HG02885 (cell line): ENCODE measurements at regions not wholly inside any gene's neighbourhood (a gene's known extent, or its start where the extent isn't known, plus 50 kb on each side); places are given as distances from the start of the nearest gene placed in this dataset.

Experiments
- ATAC-seq: cut with Tn5 transposase; IDR thresholded peaks from one replicate; pipeline ENCODE4 v1.9.1; 2021; ENCODE audit warnings: mild to moderate bottlenecking; ENCODE audit not compliant: unreplicated experiment, poor library complexity

DNA sequence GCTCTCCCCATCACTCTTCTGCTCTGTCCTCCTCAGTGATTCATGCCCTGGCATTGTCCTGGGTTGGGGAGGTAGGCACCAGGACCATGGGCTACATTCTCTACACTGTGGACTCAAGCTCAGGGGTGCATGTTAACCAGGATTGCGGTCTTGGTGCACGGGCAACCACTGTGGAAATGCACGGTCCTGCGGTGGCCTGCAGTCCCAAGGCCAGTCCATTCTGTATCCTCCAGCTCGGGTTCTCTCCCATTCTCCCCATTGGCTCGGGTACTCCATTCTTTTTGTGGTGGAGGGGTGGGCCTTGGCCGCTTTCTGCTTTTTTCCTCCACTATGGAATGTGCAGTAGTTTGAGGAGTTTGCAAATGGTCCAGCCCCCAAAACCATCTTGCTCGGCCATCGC is 215.0 kb upstream of the MYT1L start:
- no peak for ATAC-seq

DNA sequence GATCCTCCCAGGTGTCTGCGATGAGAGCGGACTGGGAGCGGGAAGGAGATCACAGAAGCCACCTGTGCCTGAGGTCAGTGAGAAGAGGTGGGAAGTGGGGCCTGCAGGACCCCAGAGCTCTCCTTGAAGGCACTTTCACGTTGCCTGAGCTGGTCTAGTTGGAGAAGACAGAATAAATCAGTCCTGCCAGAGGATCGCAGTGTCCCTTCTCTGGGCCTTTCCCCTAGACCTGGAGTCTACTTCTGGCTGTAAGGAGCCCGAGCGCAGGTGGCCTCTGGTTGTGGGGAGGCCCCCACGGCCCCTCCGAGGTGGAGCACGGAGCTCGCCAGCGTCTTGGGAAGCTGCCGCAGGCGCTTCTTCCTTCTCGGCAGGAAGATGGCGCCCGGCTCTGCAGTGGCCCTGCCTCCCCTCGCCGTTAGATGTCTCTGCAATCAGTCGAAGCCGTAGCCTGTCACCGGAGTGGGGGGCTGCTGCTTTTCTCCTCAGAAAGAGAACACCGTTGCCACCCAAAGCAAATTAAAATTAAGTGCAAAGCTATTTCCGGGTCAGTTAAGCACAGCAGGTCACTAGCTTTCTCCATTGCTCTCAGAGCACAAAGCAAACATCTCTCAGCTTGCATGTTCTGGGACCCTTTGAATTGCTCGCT is 212.0 kb upstream of the MYT1L start:
- ATAC-seq = no peak

DNA sequence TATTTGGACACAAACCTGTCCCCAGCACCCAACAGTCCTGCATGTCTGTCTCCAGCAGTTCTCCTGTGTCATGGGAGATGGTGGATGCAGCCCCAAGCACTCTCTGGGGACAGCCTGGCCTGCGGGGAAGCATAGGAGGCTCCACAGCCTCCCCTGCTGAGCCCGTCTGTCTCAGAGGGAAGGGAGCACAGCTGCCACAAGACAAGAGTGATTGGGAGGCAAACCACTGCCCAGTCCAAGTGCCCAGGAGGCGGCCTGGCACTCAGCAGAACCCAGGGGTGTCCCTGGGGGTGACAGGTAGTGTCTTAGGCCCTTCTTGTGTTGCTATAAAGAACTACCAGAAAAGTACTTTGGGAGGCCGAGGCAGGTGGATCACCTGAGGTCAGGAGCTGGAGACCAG is 211.2 kb upstream of the MYT1L start:
- ATAC-seq = no peak

DNA sequence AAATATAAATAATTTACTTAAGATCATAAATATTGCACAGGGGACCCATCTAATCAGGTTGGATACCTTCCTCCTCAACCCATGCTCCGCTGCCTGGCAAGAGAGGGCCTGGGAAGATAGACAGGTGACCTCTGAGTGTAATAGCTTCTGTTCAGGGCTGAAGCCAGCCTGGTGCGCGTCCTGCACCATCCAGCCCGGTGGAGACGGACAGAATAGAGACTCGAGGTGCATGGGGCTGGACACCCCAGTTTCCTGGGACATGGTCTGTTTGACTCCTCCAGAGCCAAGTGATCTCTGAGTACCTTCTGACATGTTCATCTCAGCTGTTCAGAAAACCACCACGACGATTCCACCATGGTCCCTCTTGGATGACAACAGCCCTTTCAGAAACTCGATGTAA is 209.3 kb upstream of the MYT1L start:
- ATAC-seq = no peak

DNA sequence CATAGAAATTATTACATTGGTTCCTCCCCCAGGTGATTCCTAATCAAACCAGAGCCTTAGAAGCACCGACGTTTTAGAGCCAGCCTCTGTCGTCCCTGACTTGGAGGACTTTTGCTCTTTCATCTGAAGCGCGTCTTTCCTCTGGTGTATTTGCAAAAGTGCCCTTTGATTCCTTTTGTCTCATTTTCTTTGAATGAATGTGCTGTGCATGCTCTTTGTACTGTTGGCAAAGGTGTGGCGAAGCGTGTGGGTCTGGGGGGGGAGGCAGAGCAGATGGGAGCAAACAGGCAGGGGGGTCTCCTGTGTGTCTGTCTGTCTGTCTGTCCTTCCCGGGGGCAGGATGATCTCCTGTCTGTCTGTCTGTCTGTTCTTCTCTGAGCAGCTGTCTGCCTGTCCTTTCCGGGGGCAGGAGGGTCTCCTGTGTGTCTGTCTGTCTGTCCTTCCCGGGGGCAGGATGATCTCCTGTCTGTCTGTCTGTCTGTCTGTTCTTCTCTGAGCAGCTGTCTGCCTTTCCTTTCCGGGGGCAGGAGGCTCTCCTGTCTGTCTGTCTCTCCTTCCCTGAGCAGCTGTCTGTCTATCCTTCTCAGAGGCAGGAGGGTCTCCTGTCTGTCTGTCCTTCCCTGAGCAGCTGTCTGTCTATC is 205.5 kb upstream of the MYT1L start:
- no peak for ATAC-seq

DNA sequence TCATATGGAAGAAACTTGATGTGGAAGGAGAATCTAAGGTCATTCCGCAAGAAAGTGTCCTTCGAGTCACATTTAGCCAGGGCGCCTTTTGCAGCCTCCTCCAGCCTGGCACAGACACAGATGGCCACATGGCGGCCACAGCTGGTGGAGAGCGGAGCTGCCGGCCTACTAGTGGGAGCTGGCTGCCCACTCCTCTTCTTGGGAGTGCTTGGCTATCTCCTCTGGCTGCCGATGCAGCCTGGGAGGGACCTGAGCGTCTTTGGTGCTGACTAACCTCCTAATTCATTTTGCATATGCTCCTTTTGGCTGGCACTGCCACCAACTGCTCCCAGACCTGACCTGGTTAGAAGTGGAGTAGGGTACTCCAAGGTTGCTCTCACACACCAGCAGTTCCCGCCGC is 199.3 kb upstream of the MYT1L start:
- no peak for ATAC-seq

DNA sequence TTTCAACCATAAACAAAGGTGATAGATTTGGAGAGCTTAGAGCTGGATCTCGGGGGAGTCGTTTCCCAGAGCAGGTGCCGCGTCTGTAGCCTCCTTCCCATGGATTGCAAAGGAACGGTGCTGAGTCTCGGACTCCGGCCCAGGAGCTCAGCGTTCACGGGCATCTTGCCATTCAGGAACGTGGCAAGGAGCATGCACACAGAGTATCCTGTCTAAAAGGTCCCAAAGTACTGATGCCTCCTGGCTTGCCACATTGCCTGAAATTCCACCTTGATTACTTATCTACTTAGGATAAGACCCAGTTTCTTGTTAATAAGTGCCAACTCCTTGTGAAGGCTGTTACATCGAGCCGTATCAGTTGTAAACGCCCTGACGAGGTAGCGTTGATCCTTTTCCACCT is 197.8 kb upstream of the MYT1L start:
- no peak for ATAC-seq

DNA sequence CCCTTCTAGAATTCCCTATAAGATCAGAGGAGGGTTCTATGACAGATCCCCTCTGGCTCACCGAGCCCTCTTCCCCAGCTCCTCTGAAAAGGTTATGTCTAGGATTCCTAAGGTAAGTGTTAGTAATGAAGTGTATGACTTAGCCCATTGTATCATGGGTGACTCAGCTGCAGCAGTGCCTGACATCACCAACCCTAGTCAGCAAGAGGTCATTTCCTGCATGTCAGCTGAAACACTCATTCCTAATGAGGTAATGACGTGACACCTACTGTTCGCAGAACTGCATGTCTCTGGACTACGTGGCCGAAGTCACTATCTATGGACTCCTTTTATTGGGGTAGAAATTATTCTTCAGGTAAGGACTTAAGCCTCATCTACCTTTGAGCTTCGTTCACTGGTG is 196.1 kb upstream of the MYT1L start:
- ATAC-seq = no peak

DNA sequence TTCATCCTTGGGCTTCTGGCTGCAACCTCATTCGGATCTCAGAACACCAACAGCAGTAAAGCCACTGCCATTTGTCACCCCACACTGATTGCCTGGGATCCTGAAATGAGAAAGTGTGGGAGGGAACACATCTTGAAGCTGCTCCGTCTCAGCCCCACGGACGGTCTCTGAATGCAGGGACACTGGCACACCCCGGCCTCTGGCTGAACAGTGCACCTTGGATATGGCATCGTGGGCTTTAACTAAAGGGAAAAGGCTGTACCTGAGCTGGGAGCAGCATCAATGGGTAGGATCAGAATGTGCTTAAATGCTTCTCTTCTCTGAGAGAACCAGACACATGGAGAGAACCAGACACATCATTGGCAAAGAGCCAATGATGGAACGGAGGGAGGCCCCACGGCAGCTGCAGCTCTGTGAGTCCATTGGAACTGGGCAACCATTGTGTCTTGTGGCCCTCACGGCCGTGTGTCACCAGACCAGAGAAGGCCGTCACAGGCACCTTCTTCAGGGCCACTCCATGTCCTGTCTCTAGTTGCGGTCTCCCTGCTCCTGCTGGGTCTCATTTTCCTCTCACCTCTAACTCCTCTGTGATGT is 193.4 kb upstream of the MYT1L start:
- no peak for ATAC-seq

DNA sequence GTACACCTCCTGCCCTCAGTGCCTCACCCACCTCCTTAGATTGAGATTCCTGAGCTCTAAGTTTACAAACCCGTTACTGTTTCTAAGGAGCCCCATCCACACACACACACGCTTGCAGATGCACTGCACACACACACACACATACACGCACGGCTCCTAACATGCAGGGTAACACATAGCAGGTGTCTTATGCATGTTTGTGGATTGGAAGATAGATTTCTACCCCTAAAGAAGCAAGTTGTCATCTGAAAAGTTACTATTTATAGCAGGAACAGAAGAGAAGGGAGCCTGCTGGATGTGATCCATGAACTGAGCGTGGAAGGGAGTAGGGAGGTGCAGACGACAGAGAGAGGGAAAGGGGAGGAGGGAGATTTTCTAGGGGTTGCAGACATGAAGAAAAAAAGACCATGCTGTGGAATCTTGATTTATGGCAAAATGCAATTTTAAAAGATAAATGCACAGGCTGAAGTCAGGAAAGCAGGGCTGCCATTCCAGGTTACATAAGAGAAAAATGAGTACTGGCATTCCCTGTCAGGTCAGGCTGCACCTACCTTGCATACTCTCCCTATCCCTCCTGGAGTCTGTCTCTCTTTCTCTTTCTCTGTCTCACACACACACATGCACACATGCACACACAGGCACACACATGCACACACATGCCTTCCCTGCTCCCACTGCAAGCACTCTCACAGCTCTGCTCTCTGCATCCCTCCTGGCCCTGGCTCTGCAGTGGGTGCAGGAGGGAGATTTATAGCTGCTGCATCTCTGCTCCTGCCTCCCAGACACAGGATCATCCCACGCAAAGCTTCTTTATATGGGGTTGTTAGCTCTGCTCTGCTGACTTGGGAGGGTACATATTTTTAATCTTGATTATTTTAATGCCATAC is 192.6 kb upstream of the MYT1L start:
- no peak for ATAC-seq

DNA sequence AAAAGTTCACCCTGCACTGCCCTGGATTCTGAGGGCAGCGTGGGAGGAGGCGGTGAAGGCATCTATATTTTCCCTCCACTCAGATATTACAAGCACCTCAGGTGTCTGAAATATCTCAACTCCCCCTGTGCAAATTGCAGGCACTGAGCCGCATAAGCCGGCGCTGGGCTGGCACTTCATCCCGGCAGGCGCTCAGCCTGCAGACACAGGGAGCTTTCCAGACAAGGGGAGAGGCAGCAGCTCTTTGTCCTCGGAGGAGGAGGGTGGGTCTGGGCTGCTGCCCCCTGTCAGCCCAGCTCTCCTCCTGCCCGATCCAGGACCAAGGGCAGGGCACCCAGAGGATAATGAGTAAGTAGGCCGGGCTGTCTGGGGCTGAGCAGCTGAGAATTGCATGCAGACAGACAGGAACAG is 189.3 kb upstream of the MYT1L start:
- ATAC-seq = no peak

DNA sequence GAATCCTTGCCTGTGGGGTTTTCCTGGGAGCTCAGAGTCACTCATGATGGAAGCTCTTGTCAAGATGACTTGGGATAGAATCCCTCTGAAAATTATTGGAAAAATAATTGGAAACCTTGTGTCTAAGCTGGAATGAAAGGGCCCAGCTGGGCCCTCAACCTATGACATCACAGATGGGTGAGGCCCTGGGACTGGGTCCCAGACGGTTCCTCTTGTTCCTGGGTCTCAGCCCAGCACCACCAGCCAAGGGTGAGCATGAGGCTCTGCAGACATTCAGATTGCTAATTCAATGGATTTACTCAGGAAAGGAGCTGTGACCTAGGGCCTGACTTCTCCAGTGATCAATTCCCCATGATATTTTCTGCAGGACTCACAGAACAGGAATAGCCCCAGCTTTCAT is 188.3 kb upstream of the MYT1L start:
- no peak for ATAC-seq

DNA sequence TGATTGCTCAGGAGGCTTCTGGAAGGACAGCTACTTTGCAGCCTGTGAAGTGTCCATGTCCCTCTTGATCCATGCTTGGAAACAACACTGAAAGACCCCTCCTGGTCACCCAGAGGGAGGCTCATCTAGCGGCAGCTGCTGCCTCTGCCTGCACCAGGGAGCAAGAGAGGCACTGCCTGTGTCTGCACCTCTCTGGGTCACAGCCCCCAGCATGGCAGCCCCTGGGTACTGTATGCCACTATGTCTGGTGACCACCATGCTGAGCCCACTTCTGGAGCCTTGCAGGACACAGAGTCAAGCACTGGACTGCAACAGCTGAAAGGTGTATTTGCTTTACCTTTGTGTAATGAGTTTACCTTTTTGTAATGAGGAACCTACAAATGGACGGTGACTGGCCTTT is 186.3 kb upstream of the MYT1L start:
- ATAC-seq = no peak

DNA sequence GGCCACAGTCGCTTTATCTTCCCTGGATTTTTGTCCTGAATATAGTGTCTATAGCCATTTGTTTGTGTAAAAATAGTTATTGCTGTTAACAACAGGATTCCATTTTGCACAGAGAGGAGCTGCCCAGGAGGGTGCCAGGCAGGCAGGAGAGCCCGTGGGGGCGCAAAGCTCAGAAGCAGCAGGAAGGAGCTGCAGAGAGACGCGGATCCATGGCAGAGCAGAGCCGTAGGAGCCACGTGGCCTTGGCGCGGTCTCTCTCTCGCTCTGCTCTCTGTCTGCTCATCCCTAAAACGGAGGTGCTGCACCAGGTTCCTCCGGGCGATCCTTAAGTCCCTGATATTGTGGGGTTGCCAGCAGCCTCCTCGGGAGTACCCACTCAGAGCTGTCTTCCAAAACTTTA is 185.3 kb upstream of the MYT1L start:
- no peak for ATAC-seq

DNA sequence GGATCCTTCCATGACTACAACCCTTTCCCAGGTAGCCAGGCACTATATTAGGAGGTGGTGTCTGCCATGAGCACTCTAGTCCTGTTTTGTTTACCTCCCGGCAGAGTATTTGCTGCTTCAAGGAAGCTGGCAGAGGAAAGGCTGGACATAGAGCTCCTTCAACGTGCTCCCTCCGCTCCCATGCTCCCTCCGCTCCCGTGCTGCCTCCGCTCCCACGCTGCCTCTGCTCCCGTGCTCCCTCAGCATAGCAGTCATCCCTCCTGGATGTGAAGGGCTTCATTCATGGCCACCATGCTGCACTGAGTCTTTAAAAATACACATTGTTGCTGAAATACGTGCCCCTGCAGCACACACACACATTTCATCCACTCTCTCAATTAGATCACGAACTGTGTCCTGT is 181.9 kb upstream of the MYT1L start:
- no peak for ATAC-seq

DNA sequence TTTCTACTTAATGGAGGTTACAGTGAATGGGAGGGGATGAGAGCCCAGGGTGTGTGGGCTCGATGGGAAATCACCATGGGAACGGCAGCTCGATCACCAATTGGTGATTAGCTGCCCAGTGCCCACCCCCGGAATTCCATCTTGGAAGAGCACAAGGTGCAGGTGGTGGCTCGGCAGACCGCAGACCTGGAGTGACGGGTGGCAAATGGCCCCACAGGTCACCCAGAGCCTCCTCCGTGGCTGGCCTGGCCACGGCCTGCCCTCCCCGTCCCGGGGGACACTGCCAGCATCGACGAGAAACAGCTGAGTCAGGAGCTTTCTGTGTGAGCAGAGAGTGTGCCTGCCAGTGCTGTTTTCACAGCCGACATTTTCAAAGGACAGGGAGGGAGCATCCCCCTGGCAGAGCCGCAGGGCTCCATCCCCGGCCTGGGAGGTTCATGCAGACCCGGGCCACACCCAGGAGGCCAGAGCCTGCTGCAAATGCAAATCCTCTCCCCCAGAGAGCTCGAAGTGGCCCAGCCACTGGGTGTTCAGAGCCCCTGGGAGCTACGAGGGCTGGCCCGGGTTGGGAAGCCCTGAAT is 176.4 kb upstream of the MYT1L start:
- no peak for ATAC-seq

DNA sequence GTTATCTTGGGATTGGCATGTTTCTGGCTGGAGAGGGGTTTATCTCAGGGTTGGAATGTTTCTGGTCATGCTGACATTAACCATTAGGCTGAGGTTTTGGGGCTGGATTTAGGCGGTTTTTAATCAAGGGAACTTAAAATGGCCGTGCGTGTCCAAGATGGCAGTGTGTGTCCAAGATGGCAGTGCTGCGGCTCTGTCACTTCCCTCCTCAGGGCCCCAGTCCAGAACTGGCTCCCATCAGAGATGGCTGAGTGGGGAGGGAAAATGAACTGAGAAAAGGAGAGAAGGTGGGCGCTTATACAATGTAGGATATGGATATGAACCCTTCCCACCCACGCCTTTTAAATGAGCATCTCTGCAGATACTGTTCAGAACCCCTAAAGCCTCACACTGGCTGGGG is 175.5 kb upstream of the MYT1L start:
- ATAC-seq = no peak

DNA sequence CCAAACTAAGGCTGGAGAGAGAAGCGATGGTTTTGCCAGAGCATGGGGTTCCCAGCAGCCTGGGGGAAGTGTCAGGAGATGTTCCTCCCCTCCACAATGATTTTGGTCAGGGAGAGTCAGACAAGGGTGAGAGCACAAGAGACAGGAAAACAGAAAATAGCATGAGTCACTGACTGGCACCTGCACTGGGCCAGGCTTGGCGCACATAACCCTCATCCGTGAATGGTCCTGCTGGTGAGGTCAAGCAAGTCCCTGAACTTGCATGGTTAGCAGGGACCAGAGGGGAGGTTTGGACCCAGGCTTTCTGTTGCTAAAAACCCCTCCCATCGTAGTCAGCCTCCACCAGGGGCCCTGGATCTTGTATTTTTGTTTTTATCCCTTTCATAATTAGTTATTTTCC is 174.5 kb upstream of the MYT1L start:
- ATAC-seq = no peak

DNA sequence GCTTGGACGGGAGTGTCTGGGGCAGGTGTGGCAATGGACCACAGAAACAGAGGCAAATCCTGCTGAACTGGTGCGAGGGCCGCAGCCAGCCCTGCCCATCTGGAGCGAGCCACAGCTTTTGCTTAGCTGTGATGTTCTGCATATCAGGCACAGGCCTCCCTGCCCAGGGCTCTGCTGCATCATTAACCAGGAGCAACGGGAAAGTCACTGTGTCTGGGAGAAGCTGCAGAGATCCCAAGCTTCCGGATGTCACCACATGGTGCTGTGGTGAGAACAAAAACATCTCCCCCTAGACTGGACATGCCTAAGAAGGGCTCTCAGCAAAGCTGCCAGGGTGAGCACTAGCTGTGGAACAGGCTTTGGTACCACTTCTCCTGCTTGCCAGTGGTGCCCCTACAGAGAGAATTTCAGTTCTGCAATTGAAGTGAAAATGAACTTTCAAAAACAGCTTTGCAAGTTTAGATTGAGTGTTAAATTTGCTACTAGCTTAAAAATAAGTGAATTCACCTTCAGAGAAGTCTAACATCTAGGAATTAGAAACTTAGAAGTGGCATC is 172.9 kb upstream of the MYT1L start:
- ATAC-seq = no peak

DNA sequence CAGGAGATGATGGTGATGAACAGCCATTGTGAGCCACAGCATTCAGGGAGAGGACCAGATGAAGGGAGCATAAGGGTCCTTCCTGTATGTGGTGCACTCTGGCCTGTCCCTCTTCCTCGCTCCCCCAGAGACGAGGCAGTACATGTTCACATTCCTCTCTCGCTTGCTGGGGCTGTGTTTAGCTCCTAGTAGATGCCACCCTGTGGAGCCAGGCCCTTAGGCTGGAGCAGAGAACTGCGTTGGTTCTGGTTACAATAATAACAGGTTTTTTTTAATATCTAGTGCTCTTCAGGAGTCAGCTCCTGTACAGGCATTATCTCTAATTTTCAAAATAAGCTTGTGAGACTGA is 171.1 kb upstream of the MYT1L start:
- no peak for ATAC-seq
